SJSA1 (cell line): ENCODE measurements at regions not wholly inside any gene's neighbourhood (a gene's known extent, or its start where the extent isn't known, plus 50 kb on each side); places are given as distances from the start of the nearest gene placed in this dataset.
"Not testable (repeated sequence)": the region's sequence is repeated elsewhere in the genome, so short reads cannot be mapped to it uniquely, and the experiment has no call there.

Source experiments
- DNase-seq, 2 experiments: peaks; one replicate each; pipeline ENCODE4 v3.0.0-alpha.2; 2015 to 2020; ENCODE audit warnings: low spot score in 2 of 2, low read depth in 1 of 2
- H3K27ac ChIP-seq: fragments of 250-450 bp; sonication (Bioruptor Pico); 2 replicates; pipeline ENCODE4 v1.5.1; 2020; ENCODE audit warnings: mild to moderate bottlenecking, moderate library complexity
- H3K27me3 ChIP-seq: fragments of 250-450 bp; sonication (Bioruptor Pico); replicated peaks from 2 replicates; pipeline ENCODE4 v1.5.1; 2020; ENCODE audit warnings: mild to moderate bottlenecking, moderate library complexity
- H3K36me3 ChIP-seq: fragments of 250-450 bp; sonication (Bioruptor Pico); 2 replicates; pipeline ENCODE4 v1.5.1; 2020; ENCODE audit warnings: mild to moderate bottlenecking
- H3K4me1 ChIP-seq: fragments of 250-450 bp; sonication (Bioruptor Pico); replicated peaks from 2 replicates; pipeline ENCODE4 v1.6.1; 2021; ENCODE audit warnings: mild to moderate bottlenecking
- H3K4me3 ChIP-seq: fragments of 250-450 bp; sonication (Bioruptor Pico); 2 replicates; pipeline ENCODE4 v1.5.1; 2020; ENCODE audit warnings: mild to moderate bottlenecking
- H3K9me3 ChIP-seq: fragments of 250-450 bp; sonication (Bioruptor Pico); replicated peaks from 2 replicates; pipeline ENCODE4 v1.5.1; 2020; ENCODE audit warnings: mild to moderate bottlenecking

DNA sequence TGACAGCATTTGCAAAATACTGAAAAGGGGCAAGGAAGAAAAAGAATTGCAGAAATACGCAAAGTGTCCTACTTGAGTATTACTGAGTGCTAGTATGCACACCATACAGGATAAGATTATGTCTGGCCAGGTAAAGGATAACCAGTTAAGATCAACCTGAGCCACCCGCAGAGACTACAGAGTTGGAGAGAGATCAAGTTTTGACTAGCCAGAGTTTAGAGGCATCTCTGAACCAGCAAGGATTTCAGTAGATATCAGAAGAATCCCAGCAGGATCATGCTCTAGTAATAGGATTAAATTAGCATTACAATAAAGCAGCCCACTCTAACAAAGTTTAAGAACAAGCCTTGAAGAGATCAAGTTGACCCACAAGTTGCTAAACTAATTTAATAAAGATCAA, 232.7 kb upstream of the HSFY2 start:
- Histone ChIP-seq H3K27ac (no peak overlapping the region), H3K36me3 (no peaks in the 10 kb centered on the region), H3K27me3 (no peaks in the 10 kb centered on the region), H3K9me3 (no peaks in the 10 kb centered on the region), H3K4me3 (no peak overlapping the region), H3K4me1 (no peaks in the 10 kb centered on the region)
- no peak for DNase-seq

DNA sequence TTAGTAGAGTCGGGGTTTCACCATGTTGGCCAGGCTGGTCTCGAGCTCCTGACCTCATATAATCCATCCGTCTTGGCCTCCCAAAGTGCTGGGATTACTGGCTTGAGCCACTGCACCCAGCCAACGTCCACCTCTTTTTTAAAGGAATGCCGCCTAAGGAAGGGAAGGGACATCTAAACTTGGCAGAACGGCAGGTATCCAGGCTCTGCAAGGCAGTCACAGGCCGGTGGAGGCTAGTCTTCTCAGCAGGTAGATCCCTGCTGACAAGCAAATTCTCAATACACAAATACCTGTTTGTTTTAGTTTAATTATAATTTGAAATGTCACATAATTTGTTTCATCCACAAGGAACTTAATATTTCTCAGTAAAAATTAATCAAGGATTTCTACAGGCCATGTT, 232.0 kb upstream of the HSFY2 start:
- Histone ChIP-seq H3K27me3 (no peaks in the 10 kb centered on the region), H3K27ac (no peak overlapping the region), H3K9me3 (no peaks in the 10 kb centered on the region), H3K36me3 (no peaks in the 10 kb centered on the region), H3K4me1 (no peaks in the 10 kb centered on the region), H3K4me3 (no peak overlapping the region)
- no peak for DNase-seq

- no peaks in the 10 kb centered on the region for H3K36me3 ChIP-seq
- no peaks in the 10 kb centered on the region for H3K9me3 ChIP-seq
- H3K27me3 ChIP-seq: no peaks in the 10 kb centered on the region
- H3K4me3 ChIP-seq: no peak overlapping the region
- no peaks in the 10 kb centered on the region for H3K4me1 ChIP-seq
- no peak for DNase-seq
- no peak overlapping the region for H3K27ac ChIP-seq
These were observed 224.2 kb upstream of the HSFY2 start for GRCh38 chrY:18997635-18998240.

DNA sequence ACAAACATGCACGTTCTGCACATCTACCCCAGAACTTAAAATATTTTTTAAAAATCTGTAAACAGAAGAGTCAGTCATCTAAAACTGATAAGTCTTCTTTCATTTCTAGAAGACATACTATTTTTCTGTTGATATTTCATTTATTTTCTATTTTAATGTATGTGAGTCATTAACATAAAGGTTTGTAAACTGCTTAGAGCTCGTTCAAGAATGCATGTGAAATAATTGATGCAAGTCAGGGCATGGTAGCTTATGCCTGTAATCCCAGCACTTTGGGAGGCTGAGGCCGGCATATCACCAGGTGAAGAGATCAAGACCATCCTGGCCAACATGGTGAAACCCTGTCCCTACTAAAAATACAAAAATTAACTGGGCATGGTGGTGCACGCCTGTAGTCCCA, 219.9 kb upstream of the HSFY2 start:
- H3K27ac ChIP-seq: no peak overlapping the region
- no peaks in the 10 kb centered on the region for H3K4me1 ChIP-seq
- H3K27me3 ChIP-seq: no peaks in the 10 kb centered on the region
- H3K9me3 ChIP-seq: no peaks in the 10 kb centered on the region
- no peaks in the 10 kb centered on the region for H3K36me3 ChIP-seq
- H3K4me3 ChIP-seq: no peak overlapping the region
- DNase-seq: no peak

- H3K36me3 ChIP-seq, H3K9me3 ChIP-seq, H3K4me1 ChIP-seq, H3K27ac ChIP-seq, H3K4me3 ChIP-seq, DNase-seq, H3K27me3 ChIP-seq: not testable (repeated sequence)
These were observed 219.1 kb upstream of the HSFY2 start for GRCh38 chrY:18992684-18993083.

DNA sequence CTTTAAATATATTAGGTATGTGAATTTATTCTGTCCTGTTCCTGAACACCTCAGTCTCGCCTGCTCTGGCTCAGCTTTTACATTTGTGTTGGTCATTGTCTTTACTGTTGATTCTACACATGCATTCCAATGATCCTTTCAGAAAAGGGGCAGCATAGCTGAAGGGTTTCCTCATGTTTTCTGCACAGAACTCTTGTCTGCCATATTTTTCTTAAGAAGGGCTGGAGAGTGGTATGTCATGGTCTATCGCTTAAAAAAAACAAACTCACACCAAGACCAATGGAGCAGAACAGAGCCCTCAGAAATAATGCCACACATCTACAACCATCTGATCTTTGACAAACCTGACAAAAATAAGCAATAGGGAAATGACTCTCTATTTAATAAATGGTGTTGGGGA, 215.8 kb upstream of the HSFY2 start:
- Histone ChIP-seq H3K27ac (no peak overlapping the region), H3K9me3 (no peaks in the 10 kb centered on the region), H3K4me1 (no peaks in the 10 kb centered on the region), H3K36me3 (no peaks in the 10 kb centered on the region), H3K27me3 (no peaks in the 10 kb centered on the region), H3K4me3 (no peak overlapping the region)
- no peak for DNase-seq

- no peaks in the 10 kb centered on the region for H3K4me1 ChIP-seq
These were observed 192.5 kb upstream of the HSFY2 start for GRCh38 chrY:18966001-18966400.

DNA sequence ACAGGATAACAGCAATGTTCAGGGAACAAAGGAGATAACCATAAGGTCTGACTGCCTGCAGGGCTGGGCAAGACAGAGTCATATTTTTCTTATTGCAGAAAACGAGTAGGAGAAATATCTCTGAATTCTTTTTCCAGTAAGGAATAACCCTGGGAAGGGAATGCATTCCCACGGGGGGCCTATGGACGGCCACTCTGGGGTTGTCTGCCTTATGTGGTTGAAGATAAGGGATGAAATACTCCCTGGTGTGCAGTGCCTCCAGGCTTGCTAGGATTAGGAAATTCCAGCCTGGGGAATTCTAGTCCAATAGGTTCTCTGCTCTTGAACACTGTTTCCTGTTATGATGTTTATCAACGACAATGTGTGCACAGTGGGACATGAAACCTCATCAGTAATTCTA, 185.3 kb upstream of the HSFY2 start:
- Histone ChIP-seq H3K4me3 (no peak overlapping the region), H3K36me3 (no peaks in the 10 kb centered on the region), H3K27me3 (no peaks in the 10 kb centered on the region), H3K4me1 (no peaks in the 10 kb centered on the region), H3K27ac (no peak overlapping the region), H3K9me3 (no peaks in the 10 kb centered on the region)
- no peak for DNase-seq

More at GRCh38 chrY:18966001-18966400, 192.5 kb upstream of the HSFY2 start:
- Histone ChIP-seq H3K36me3 (no peaks in the 10 kb centered on the region), H3K27ac (no peak overlapping the region), H3K27me3 (no peaks in the 10 kb centered on the region), H3K9me3 (no peaks in the 10 kb centered on the region), H3K4me3 (no peak overlapping the region)
- no peak for DNase-seq

GRCh38 chrY:18951657-18952435, 178.3 kb upstream of the HSFY2 start:
- Histone ChIP-seq H3K9me3 (no peaks in the 10 kb centered on the region), H3K4me3 (no peak overlapping the region), H3K4me1 (no peaks in the 10 kb centered on the region), H3K27ac (no peak overlapping the region), H3K27me3 (no peaks in the 10 kb centered on the region), H3K36me3 (no peaks in the 10 kb centered on the region)
- DNase-seq: no peak

GRCh38 chrY:18951019-18951418, 177.5 kb upstream of the HSFY2 start:
- Histone ChIP-seq H3K4me3 (no peak overlapping the region), H3K27ac (no peak overlapping the region), H3K27me3 (no peaks in the 10 kb centered on the region), H3K9me3 (no peaks in the 10 kb centered on the region), H3K4me1 (no peaks in the 10 kb centered on the region), H3K36me3 (no peaks in the 10 kb centered on the region)
- DNase-seq: no peak

- Histone ChIP-seq H3K36me3 (no peaks in the 10 kb centered on the region), H3K4me3 (no peak overlapping the region), H3K4me1 (no peaks in the 10 kb centered on the region), H3K9me3 (no peaks in the 10 kb centered on the region), H3K27ac (no peak overlapping the region), H3K27me3 (no peaks in the 10 kb centered on the region)
- no peak for DNase-seq
These were observed 163.3 kb upstream of the HSFY2 start for GRCh38 chrY:18936831-18937230.

GRCh38 chrY:18919256-18919655, 145.7 kb upstream of the HSFY2 start:
- Histone ChIP-seq H3K27me3 (no peaks in the 10 kb centered on the region), H3K4me3 (no peak overlapping the region), H3K36me3 (no peaks in the 10 kb centered on the region), H3K4me1 (no peaks in the 10 kb centered on the region), H3K9me3 (no peaks in the 10 kb centered on the region), H3K27ac (no peak overlapping the region)
- no peak for DNase-seq

DNA sequence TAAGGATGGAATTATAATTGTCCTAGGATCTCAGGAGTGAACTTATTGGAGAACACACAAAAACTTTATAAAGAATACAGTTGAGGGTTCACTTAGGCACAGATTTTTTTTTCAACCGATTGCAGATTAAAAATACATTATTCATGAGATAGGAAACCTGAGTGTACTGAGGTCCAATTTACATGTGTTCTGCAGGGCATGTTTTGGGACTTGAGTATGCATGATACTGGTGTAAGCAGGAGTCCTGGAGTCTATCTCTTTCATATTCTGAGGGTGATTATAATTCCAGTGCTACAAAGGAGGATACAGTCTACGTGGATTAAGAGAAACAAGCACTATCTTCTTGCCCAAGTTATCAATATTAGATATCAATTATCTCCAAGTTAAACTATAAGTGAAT, 139.3 kb upstream of the HSFY2 start:
- no peaks in the 10 kb centered on the region for H3K36me3 ChIP-seq
- H3K27ac ChIP-seq: no peak overlapping the region
- H3K9me3 ChIP-seq: no peaks in the 10 kb centered on the region
- H3K4me1 ChIP-seq: no peaks in the 10 kb centered on the region
- no peak for DNase-seq
- H3K27me3 ChIP-seq: no peaks in the 10 kb centered on the region
- H3K4me3 ChIP-seq: no peak overlapping the region

GRCh38 chrY:18909846-18910245, 136.3 kb upstream of the HSFY2 start:
- Histone ChIP-seq H3K4me3 (no peak overlapping the region), H3K9me3 (no peaks in the 10 kb centered on the region), H3K36me3 (no peaks in the 10 kb centered on the region), H3K4me1 (no peaks in the 10 kb centered on the region), H3K27ac (no peak overlapping the region), H3K27me3 (no peaks in the 10 kb centered on the region)
- no peak for DNase-seq

GRCh38 chrY:18906198-18906597, 132.7 kb upstream of the HSFY2 start:
- not testable (repeated sequence) for H3K27ac ChIP-seq, H3K4me1 ChIP-seq, H3K9me3 ChIP-seq, DNase-seq, H3K27me3 ChIP-seq, H3K36me3 ChIP-seq, H3K4me3 ChIP-seq
